Dendritic cell treated with granulocyte-macrophage colony-stimulating factor and Interleukin-4, amounts not matched to agents 40 ng/mL and 50 ng/mL, for 4 days (primary cell): ENCODE measurements at regions not wholly inside any gene's neighbourhood (a gene's known extent, or its start where the extent isn't known, plus 50 kb on each side); places are given as distances from the start of the nearest gene placed in this dataset.
"Not testable (repeated sequence)": the region's sequence is repeated elsewhere in the genome, so short reads cannot be mapped to it uniquely, and the experiment has no call there.

ENCODE experiments used
- H3K27ac Mint-ChIP-seq: one replicate; pipeline ENCODE4 v1.8.0; 2022; ENCODE audit warnings: mild to moderate bottlenecking, mixed read lengths
- H3K27me3 Mint-ChIP-seq: one replicate; pipeline ENCODE4 v1.8.0; 2022; ENCODE audit warnings: mild to moderate bottlenecking, mixed read lengths
- H3K36me3 Mint-ChIP-seq: one replicate; pipeline ENCODE4 v1.8.0; 2022; ENCODE audit warnings: low read depth, mixed read lengths
- H3K4me1 Mint-ChIP-seq: one replicate; pipeline ENCODE4 v1.8.0; 2022; ENCODE audit warnings: low read depth, mixed read lengths
- H3K4me3 Mint-ChIP-seq: one replicate; pipeline ENCODE4 v1.8.0; 2022; ENCODE audit warnings: mild to moderate bottlenecking, moderate library complexity, mixed read lengths
- H3K9me3 Mint-ChIP-seq: one replicate; pipeline ENCODE4 v1.8.0; 2022; ENCODE audit warnings: mixed read lengths
- intact Hi-C: fragments of 100-400 bp; cut with micrococcal nuclease; formaldehyde crosslinking; loops from one replicate; pipeline ENCODE4 v1.15.0; 2022

- H3K4me3 Mint-ChIP-seq: no peak overlapping the region
- no peaks in the 10 kb centered on the region for H3K27me3 Mint-ChIP-seq
- intact Hi-C loops: no loop called here
- H3K27ac Mint-ChIP-seq: no peak overlapping the region
- no peaks in the 10 kb centered on the region for H3K36me3 Mint-ChIP-seq
- peaks cover 8% of the 10 kb centered on the region for H3K9me3 Mint-ChIP-seq
- H3K4me1 Mint-ChIP-seq: no peaks in the 10 kb centered on the region
Measured at GRCh38 chr2:78125042-78125441, 602.9 kb upstream of the LRRTM4 start.

DNA sequence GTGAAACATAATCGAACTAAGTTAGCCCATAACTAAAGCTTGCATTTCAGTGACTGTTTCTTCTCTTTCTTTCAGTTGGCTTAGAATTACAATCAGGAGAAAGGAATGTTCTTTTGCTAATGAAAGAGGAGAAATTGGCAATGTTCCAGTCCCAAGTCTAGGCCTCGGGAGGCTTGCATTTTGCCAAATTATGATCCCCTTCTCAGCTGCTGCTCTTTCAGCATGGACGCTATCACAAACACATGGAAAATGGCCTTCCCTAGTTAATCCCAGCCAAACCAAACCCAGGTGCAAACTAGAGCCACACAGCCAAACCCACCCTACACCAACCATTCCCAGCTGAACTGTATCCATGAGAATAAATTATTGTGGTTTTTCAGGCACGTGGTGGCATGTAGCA is 605.2 kb upstream of the LRRTM4 start:
- H3K9me3 Mint-ChIP-seq: peaks cover 8% of the 10 kb centered on the region
- H3K4me1 Mint-ChIP-seq: no peaks in the 10 kb centered on the region
- H3K27ac Mint-ChIP-seq: no peak overlapping the region
- no peaks in the 10 kb centered on the region for H3K27me3 Mint-ChIP-seq
- no peak overlapping the region for H3K4me3 Mint-ChIP-seq
- intact Hi-C loops: no loop called here
- no peaks in the 10 kb centered on the region for H3K36me3 Mint-ChIP-seq

GRCh38 chr2:78132391-78133370 is 610.5 kb upstream of the LRRTM4 start:
- Mint-ChIP-seq H3K4me1 (no peaks in the 10 kb centered on the region), H3K9me3 (no peaks in the 10 kb centered on the region), H3K27me3 (no peaks in the 10 kb centered on the region), H3K36me3 (no peaks in the 10 kb centered on the region), H3K27ac (no peak overlapping the region), H3K4me3 (no peak overlapping the region)
- intact Hi-C loops: no loop called here

- Mint-ChIP-seq H3K27me3 (no peaks in the 10 kb centered on the region), H3K4me1 (no peaks in the 10 kb centered on the region), H3K36me3 (no peaks in the 10 kb centered on the region), H3K9me3 (peaks cover 9% of the 10 kb centered on the region), H3K4me3 (no peak overlapping the region), H3K27ac (no peak overlapping the region)
- intact Hi-C loops: no loop called here
Measured at GRCh38 chr2:78145395-78145996, 623.3 kb upstream of the LRRTM4 start.

DNA sequence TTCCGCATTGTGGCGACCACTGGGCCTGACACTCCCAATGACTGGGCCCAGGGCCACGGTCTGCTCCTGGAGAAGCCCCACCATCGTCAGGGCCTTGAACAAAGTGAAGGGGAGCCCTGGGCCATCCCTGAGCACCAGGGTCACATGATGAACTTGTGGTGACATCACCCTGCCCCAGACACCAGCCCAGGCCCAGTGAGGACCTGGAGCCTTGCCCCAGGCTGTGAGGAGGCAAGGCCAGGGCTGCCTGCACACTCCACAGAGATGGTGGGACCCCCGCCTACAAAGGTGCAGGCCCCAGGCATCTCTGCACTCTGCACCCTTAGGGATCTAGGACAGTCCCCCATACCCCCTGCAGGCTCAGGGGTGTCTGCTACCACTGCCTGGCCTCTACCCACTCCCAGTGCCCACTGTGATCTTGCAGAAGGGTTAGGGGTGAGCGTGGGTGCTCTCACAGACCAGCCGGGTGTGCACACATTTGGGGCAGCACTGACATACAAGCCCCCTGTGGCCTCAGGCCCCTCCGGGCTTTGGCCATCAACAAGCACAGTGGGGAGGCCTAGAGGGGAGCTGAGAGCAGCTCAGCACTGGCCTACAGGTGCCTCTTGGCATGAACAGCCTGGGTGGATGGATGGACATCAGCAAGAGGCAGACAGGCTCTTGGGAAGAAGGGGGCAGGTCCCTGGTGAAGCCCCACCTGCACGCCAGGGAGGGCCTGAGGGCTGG is 624.0 kb upstream of the LRRTM4 start:
- no peak overlapping the region for H3K27ac Mint-ChIP-seq
- H3K36me3 Mint-ChIP-seq: no peaks in the 10 kb centered on the region

DNA sequence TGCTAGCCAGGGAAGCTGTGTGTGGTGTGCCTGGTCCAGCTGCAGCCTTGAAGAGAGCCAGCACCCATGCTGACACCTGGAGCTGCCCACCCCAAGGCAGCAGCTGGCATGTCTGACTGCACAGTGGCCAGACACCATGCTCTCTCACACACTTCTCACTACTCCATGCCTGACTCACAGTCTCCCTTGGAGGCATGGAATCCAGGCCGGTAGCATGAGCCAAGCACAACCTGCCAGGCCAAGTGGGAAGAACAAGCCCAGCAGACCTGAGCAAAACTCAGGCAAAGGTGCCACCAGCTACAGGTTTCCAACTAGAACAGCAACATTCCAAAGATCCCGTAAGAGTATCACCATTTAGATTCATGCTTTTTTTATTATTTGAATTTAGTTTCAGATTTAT is 625.3 kb upstream of the LRRTM4 start:
- Mint-ChIP-seq H3K36me3 (no peaks in the 10 kb centered on the region), H3K4me3 (no peak overlapping the region), H3K27me3 (no peaks in the 10 kb centered on the region), H3K9me3 (peaks cover 9% of the 10 kb centered on the region), H3K27ac (no peak overlapping the region), H3K4me1 (no peaks in the 10 kb centered on the region)
- intact Hi-C loops: no loop called here

More for the DNA sequence above, 624.0 kb upstream of the LRRTM4 start:
- intact Hi-C loops: no loop called here
- Mint-ChIP-seq H3K4me1 (no peaks in the 10 kb centered on the region), H3K9me3 (peaks cover 9% of the 10 kb centered on the region), H3K27me3 (no peaks in the 10 kb centered on the region), H3K4me3 (no peak overlapping the region)

DNA sequence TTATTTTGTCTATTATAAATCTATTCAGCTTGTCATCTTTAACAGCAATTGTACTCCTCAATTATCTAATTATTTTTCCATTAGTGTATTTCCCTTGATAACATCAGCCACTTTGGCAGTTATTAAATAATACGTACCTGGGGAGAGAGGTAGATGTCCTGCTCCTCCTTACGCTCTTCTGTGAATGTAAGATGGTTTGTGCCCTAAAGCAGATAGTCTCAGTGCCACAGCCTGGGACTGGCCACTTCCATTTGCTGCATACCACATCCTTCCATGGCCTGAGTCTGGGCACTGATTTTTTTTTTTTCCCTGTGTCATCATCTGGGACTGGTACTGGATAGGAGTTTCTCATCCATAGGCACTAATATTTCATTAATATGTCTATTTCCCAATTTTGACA is 632.4 kb upstream of the LRRTM4 start:
- intact Hi-C loops: no loop called here
- no peaks in the 10 kb centered on the region for H3K27me3 Mint-ChIP-seq
- H3K4me1 Mint-ChIP-seq: no peaks in the 10 kb centered on the region
- H3K4me3 Mint-ChIP-seq: no peak overlapping the region
- no peak overlapping the region for H3K27ac Mint-ChIP-seq
- no peaks in the 10 kb centered on the region for H3K9me3 Mint-ChIP-seq
- no peaks in the 10 kb centered on the region for H3K36me3 Mint-ChIP-seq

GRCh38 chr2:78162202-78162601 is 640.0 kb upstream of the LRRTM4 start:
- intact Hi-C loops: no loop called here
- H3K36me3 Mint-ChIP-seq: no peaks in the 10 kb centered on the region

DNA sequence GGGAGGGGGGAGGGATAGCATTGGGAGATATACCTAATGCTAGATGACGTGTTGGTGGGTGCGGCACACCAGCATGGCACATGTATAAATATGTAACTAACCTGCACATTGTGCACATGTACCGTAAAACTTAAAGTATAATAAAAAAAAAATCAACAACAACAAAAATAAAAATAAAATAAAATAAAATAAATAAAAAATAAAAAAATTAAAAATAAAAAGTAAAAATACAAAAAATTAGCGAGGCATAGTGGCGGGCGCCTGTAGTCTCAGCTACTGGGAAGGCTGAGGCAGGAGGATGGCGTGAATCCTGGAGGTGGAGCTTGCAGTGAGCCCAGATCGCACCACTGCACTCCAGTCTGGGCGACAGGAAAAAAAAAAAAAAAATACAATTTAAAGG is 650.0 kb upstream of the LRRTM4 start:
- H3K4me3 Mint-ChIP-seq, H3K27me3 Mint-ChIP-seq, H3K4me1 Mint-ChIP-seq, H3K27ac Mint-ChIP-seq, intact Hi-C loops, H3K36me3 Mint-ChIP-seq, H3K9me3 Mint-ChIP-seq: not testable (repeated sequence)

More at GRCh38 chr2:78162202-78162601, 640.0 kb upstream of the LRRTM4 start:
- H3K9me3 Mint-ChIP-seq: peaks cover 19% of the 10 kb centered on the region
- H3K4me1 Mint-ChIP-seq: no peaks in the 10 kb centered on the region
- H3K4me3 Mint-ChIP-seq: no peak overlapping the region
- no peaks in the 10 kb centered on the region for H3K27me3 Mint-ChIP-seq
- H3K27ac Mint-ChIP-seq: no peak overlapping the region

- H3K27me3 Mint-ChIP-seq: no peaks in the 10 kb centered on the region
- H3K9me3 Mint-ChIP-seq: no peaks in the 10 kb centered on the region
- no peak overlapping the region for H3K4me3 Mint-ChIP-seq
- no peaks in the 10 kb centered on the region for H3K4me1 Mint-ChIP-seq
- intact Hi-C loops: no loop called here
- no peak overlapping the region for H3K27ac Mint-ChIP-seq
- no peaks in the 10 kb centered on the region for H3K36me3 Mint-ChIP-seq
Measured at GRCh38 chr2:78175645-78176044, 653.5 kb upstream of the LRRTM4 start.

DNA sequence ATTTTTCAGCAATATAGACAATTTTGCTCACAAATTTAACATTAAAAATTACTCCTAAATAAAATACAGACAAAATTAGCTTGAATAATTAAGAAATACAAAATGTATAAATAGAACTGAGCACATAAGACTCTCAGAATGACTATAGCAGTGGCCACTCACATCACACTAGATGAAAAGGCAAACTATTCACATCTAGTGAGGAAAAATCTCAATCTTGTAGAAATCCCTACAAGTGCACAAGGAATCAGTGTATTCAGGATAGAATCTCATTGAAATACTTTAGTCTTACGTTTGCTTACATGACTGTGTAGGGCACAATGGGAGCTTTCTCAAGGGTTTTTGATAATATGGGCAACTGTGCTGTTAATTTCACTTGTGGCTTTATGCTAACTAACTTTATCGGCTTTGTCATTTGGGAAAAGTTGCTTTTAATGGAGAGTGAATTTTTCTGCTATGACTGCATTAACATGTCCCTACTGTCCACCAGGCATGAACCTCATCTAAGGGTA is 678.9 kb upstream of the LRRTM4 start:
- Mint-ChIP-seq H3K27ac (no peak overlapping the region), H3K36me3 (no peaks in the 10 kb centered on the region), H3K4me3 (no peak overlapping the region), H3K27me3 (no peaks in the 10 kb centered on the region), H3K9me3 (no peaks in the 10 kb centered on the region), H3K4me1 (no peaks in the 10 kb centered on the region)
- intact Hi-C loops: no loop called here

DNA sequence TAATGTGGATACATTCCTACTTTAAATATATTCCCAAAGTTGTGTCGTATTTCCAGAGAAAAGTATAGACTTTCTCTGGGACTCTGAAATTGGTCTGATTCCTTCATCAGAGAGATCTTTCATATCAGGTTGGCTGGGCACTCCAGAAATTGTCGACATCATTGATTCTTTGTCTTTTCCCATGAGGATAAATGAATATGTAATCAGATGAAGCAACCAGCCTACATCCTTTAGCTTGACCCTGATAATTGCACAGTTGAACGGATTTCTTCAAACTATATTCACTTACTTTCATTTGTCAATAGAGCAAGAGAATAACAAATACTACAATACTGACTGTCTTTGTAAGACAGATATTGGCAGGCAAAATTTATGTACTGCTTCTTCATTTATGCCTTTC is 680.2 kb upstream of the LRRTM4 start:
- no peaks in the 10 kb centered on the region for H3K27me3 Mint-ChIP-seq
- H3K4me3 Mint-ChIP-seq: no peak overlapping the region
- no peaks in the 10 kb centered on the region for H3K4me1 Mint-ChIP-seq
- H3K36me3 Mint-ChIP-seq: no peaks in the 10 kb centered on the region
- H3K9me3 Mint-ChIP-seq: no peaks in the 10 kb centered on the region
- intact Hi-C loops: no loop called here
- H3K27ac Mint-ChIP-seq: no peak overlapping the region

DNA sequence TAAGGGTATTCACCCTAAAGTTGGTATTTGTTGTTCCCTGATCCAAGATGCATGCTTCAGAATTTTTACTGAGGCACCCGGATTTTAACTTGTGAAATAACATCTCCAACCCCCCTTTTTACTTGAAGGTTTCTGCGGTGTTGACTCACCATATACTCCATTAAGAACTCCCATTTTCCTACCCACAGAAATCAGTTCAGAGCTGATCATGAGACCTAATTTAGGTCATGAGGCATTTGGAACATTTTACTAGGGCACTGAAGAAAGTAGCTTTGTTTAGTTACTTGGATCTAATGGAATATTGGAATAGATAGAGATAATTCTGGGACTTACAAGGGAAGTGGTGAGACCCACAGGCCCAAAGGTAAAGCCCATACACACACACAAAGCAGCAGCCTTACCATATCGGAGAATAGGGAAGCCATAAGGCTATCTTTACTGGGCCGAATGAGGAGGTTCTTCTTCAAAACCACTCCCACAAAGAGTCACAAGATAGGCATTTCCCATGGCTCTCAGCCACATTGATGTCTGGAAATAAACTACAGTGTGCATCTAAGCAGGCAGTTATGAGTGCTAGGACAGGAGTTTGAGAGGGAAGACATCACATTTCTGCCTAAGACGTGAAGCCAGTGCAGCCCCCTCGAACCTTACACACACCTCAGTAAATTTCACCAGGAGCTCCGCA is 681.0 kb upstream of the LRRTM4 start:
- Mint-ChIP-seq H3K27me3 (no peaks in the 10 kb centered on the region), H3K4me1 (no peaks in the 10 kb centered on the region), H3K36me3 (no peaks in the 10 kb centered on the region), H3K4me3 (no peak overlapping the region), H3K9me3 (no peaks in the 10 kb centered on the region), H3K27ac (no peak overlapping the region)
- intact Hi-C loops: no loop called here
